Sigmoid colon (tissue), 6 donors: ENCODE measurements at regions not wholly inside any gene's neighbourhood (a gene's known extent, or its start where the extent isn't known, plus 50 kb on each side); places are given as distances from the start of the nearest gene placed in this dataset.
"Not testable (repeated sequence)": the region's sequence is repeated elsewhere in the genome, so short reads cannot be mapped to it uniquely, and the experiment has no call there.

Experiments used
- DNase-seq: peaks from one replicate; pipeline ENCODE4 v3.0.0-alpha.2; 2019
- H3K27ac ChIP-seq, 4 donors: fragments of 200-600 bp; sonication (generic); one replicate each; pipeline ENCODE4 v1.5.1; 2016 to 2019; ENCODE audit warnings: mild to moderate bottlenecking in 1 of 4
- H3K27me3 ChIP-seq, 3 donors: fragments of 200-600 bp; sonication (generic); one replicate each; pipeline ENCODE4 v1.5.1; 2019; ENCODE audit warnings: mild to moderate bottlenecking in 1 of 3
- H3K36me3 ChIP-seq, 4 donors: fragments of 200-600 bp; sonication (generic); one replicate each; pipeline ENCODE4 v1.5.1; 2016 to 2019
- H3K4me1 ChIP-seq, 4 donors: fragments of 200-600 bp; sonication (generic); one replicate each; pipeline ENCODE4 v1.5.1; 2017 to 2019
- H3K4me3 ChIP-seq, 4 donors: fragments of 200-600 bp; sonication (generic); one replicate each; pipeline ENCODE4 v1.5.1; 2017 to 2019; ENCODE audit warnings: mild to moderate bottlenecking in 2 of 4, moderate library complexity in 1 of 4
- H3K9me3 ChIP-seq, 4 donors: fragments of 200-600 bp in 3 of 4; sonication (generic) in 3 of 4; one replicate each; pipeline versions ENCODE4 v1.5.1 to v1.6.1; 2013 to 2019
- EP300 ChIP-seq, 4 donors: sonication (generic); formaldehyde crosslinking; IDR thresholded peaks; one replicate each; pipeline ENCODE4 v1.6.1; 2017; ENCODE audit warnings: antibody characterized with exemption in 4 of 4
- POLR2A ChIP-seq, 2 donors: fragments of 450-650 bp; IDR thresholded peaks; one replicate each; pipeline ENCODE4 v1.6.1; 2016; ENCODE audit warnings: antibody characterized with exemption in 2 of 2, mild to moderate bottlenecking in 2 of 2, moderate library complexity in 2 of 2
- POLR2AphosphoS5 ChIP-seq, 4 donors: sonication (generic); formaldehyde crosslinking; IDR thresholded peaks; one replicate each; pipeline ENCODE4 v1.6.1; 2017; ENCODE audit warnings: antibody characterized with exemption in 4 of 4
- WGBS, 2 donors: extraction: QIAGEN DNeasy Blood & Tissue Kit; methylation state at CpG; one replicate each; pipeline ENCODE4 v1.1.7; 2013; 5-methylcytosine and 5-hydroxymethylcytosine counted together
- intact Hi-C: fragments of 100-400 bp; cut with DNase I; formaldehyde crosslinking; loops from one replicate; pipeline ENCODE4 v1.15.1; 2023
- TF ChIP-seq, protein P1 (sequence below), 4 experiments: fragments of 450-650 bp in 3 of 4; fragments of 200-600 bp in 1 of 4; IDR thresholded peaks; one replicate each; pipeline ENCODE4 v1.5.1; 2016 to 2019; ENCODE audit warnings: antibody characterized with exemption in 4 of 4, mild to moderate bottlenecking in 3 of 4, moderate library complexity in 2 of 4
- donor health status: healthy with polysubstance abuse.
- donor health status: healthy.

GRCh38 chr6:74000666-74001490, 304.9 kb downstream of the CD109 start:
- TF ChIP-seq, protein P1, sequence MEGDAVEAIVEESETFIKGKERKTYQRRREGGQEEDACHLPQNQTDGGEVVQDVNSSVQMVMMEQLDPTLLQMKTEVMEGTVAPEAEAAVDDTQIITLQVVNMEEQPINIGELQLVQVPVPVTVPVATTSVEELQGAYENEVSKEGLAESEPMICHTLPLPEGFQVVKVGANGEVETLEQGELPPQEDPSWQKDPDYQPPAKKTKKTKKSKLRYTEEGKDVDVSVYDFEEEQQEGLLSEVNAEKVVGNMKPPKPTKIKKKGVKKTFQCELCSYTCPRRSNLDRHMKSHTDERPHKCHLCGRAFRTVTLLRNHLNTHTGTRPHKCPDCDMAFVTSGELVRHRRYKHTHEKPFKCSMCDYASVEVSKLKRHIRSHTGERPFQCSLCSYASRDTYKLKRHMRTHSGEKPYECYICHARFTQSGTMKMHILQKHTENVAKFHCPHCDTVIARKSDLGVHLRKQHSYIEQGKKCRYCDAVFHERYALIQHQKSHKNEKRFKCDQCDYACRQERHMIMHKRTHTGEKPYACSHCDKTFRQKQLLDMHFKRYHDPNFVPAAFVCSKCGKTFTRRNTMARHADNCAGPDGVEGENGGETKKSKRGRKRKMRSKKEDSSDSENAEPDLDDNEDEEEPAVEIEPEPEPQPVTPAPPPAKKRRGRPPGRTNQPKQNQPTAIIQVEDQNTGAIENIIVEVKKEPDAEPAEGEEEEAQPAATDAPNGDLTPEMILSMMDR (IDR thresholded peaks at IDR 0.05): no peak
- TF ChIP-seq POLR2AphosphoS5 (IDR thresholded peaks at IDR 0.05) (no peak), POLR2A (IDR thresholded peaks at IDR 0.05) (no peak), EP300 (IDR thresholded peaks at IDR 0.05) (no peak)
- no peaks in the 10 kb centered on the region for H3K27me3 ChIP-seq
- H3K36me3 ChIP-seq: no peaks in the 10 kb centered on the region
- no peak overlapping the region for H3K4me3 ChIP-seq
- intact Hi-C loops: no loop called here
- no peak overlapping the region for H3K27ac ChIP-seq
- H3K4me1 ChIP-seq: peaks cover 0 to 3% (median 0%) of the 10 kb centered on the region in 4 donors
- peaks cover 0 to 5% (median 0%) of the 10 kb centered on the region in 4 donors for H3K9me3 ChIP-seq
- DNase-seq: no peak
- 77 to 79% methylated on average over 5 of the region's 5 CpGs for WGBS, 2 donors

- H3K36me3 ChIP-seq, intact Hi-C loops, H3K9me3 ChIP-seq, H3K4me1 ChIP-seq, H3K4me3 ChIP-seq, H3K27ac ChIP-seq, DNase-seq, H3K27me3 ChIP-seq: not testable (repeated sequence)
- WGBS, 2 donors: 96 to 97% methylated on average over 30 of the region's 30 CpGs
These were observed 294.7 kb downstream of the CD109 start for GRCh38 chr6:73990609-73991238.

DNA sequence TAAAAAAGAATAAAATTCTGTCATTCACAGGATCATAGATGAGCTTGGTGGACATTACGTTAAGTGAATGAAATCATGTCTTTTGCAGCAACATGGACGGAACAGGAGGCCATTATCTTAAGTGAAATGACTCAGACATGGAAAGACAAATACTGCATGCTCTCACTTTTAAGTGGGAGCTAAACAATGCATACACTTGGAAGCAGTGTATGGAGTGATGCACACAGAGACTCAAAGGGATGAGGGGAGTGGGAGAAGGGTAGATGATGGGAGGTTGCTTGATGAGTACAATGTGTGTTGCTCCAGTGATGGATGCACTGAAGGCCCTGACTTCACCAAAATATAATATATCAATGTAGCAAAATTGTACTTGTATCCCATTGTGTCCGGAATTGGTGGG, 293.4 kb downstream of the CD109 start:
- DNase-seq: no peak
- no peaks in the 10 kb centered on the region for H3K27me3 ChIP-seq
- WGBS, 2 donors: 91% methylated on average over 3 of the region's 3 CpGs
- intact Hi-C loops: no loop called here
- no peaks in the 10 kb centered on the region for H3K36me3 ChIP-seq
- no peaks in the 10 kb centered on the region for H3K9me3 ChIP-seq
- H3K4me1 ChIP-seq: peaks cover 0 to 21% (median 17%) of the 10 kb centered on the region in 4 donors
- TF ChIP-seq, protein P1 (IDR thresholded peaks at IDR 0.05): no peak
- TF ChIP-seq EP300 (IDR thresholded peaks at IDR 0.05) (no peak), POLR2A (IDR thresholded peaks at IDR 0.05) (no peak), POLR2AphosphoS5 (IDR thresholded peaks at IDR 0.05) (no peak)
- no peak overlapping the region for H3K4me3 ChIP-seq
- H3K27ac ChIP-seq: no peak overlapping the region

DNA sequence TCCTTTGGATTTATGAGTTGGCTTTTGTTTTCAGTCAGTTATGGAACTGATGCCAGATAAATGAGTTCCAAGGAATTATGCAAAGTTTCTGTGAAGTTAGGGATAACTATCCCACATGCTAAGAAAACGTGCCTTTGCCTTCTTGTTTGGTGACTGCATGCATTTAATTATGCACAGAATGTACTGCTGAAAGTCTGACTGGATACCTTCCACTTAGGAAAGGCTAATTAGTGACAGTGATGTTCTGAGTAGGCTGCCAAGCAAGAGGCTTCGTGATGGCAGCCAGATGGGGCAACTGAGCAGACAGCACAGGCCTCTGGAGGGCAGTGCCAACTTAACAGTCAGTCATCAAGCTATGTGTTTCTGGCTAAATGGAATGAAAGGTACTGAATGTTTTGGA, 289.9 kb downstream of the CD109 start:
- Histone ChIP-seq H3K4me3 (no peak overlapping the region), H3K27ac (no peak overlapping the region), H3K9me3 (peaks cover 0 to 4% (median 0%) of the 10 kb centered on the region in 4 donors), H3K36me3 (no peaks in the 10 kb centered on the region), H3K27me3 (no peaks in the 10 kb centered on the region), H3K4me1 (peaks cover 0 to 23% (median 17%) of the 10 kb centered on the region in 4 donors)
- 9 to 30% methylated on average over 2 of the region's 2 CpGs for WGBS, 2 donors
- TF ChIP-seq, protein P1 (IDR thresholded peaks at IDR 0.05): peak in 2 of 4 experiments; percentile 15 to 22
- no peak for TF ChIP-seq POLR2A (IDR thresholded peaks at IDR 0.05)
- TF ChIP-seq POLR2AphosphoS5 (IDR thresholded peaks at IDR 0.05): no peak
- TF ChIP-seq EP300 (IDR thresholded peaks at IDR 0.05): no peak
- DNase-seq: no peak
- intact Hi-C loops: no loop called here

DNA sequence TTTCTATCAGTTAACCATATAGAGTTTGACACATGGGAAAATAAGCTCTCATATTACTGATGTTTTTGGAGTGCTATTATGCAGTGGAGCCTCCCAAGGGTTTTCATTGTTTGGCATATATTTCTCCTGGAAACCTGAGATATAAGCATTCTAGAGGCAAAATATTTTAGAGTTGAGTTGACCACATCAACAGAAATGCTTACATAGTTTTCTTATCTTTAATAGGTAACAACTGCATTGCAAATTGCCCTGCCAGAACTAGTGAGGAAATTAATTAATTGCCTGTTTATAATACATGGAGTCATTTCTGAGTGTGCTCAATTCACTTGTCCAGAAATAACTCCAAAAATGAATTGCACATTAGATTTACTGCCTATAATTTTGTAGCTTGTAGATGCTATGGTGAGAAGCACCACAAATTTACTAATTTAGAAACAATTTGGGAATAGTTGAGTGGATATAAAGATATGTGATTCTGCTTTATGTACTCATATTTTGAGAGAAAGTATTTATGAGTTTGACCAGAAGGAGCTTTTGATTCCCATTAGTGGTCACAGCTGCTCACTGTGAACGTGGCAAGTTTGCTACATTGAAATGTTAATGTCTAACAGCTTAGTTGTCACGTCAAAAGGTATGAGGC, 288.7 kb downstream of the CD109 start:
- 56 to 65% methylated on average over 2 of the region's 2 CpGs for WGBS, 2 donors
- no peak overlapping the region for H3K4me3 ChIP-seq
- intact Hi-C loops: no loop called here
- H3K4me1 ChIP-seq: peaks cover 0 to 23% (median 17%) of the 10 kb centered on the region in 4 donors
- DNase-seq: no peak
- H3K36me3 ChIP-seq: no peaks in the 10 kb centered on the region
- no peak overlapping the region for H3K27ac ChIP-seq
- TF ChIP-seq EP300 (IDR thresholded peaks at IDR 0.05) (no peak), POLR2A (IDR thresholded peaks at IDR 0.05) (no peak), POLR2AphosphoS5 (IDR thresholded peaks at IDR 0.05) (no peak)
- TF ChIP-seq, protein P1 (IDR thresholded peaks at IDR 0.05): no peak
- H3K9me3 ChIP-seq: peaks cover 0 to 4% (median 0%) of the 10 kb centered on the region in 4 donors
- H3K27me3 ChIP-seq: no peaks in the 10 kb centered on the region
